ENCODE measurements at regions not wholly inside any gene's neighbourhood (a gene's known extent, or its start where the extent isn't known, plus 50 kb on each side); places are given as distances from the start of the nearest gene placed in this dataset.

GRCh38 chr1:227466039-227466645 lies 97.2 kb upstream of the ZNF678 start:
- H3K27me3 ChIP-seq (ENCODE audit: insufficient read depth, low read depth, low read length): no peaks in the 10 kb centered on the region
- TF ChIP-seq EP300 (conservative IDR thresholded peaks at IDR 0.05; ENCODE audit: poor library complexity, severe bottlenecking) (no peak), CTCF (IDR thresholded peaks at IDR 0.05; ENCODE audit: poor library complexity, severe bottlenecking) (no peak), RAD21 (conservative IDR thresholded peaks at IDR 0.05) (no peak), REST (IDR thresholded peaks at IDR 0.05; ENCODE audit: borderline replicate concordance) (no peak), EZH2 (IDR thresholded peaks at IDR 0.05; ENCODE audit: borderline replicate concordance, insufficient read depth, low read length, poor library complexity, severe bottlenecking) (no peak), TAF1 (IDR thresholded peaks at IDR 0.05; ENCODE audit: low read depth) (no peak), SMC3 (conservative IDR thresholded peaks at IDR 0.05; ENCODE audit: poor library complexity) (no peak), MXI1 (conservative IDR thresholded peaks at IDR 0.05; ENCODE audit: poor library complexity, severe bottlenecking) (no peak), POLR2AphosphoS5 (IDR thresholded peaks at IDR 0.05) (no peak)
- H3K4me3 ChIP-seq (ENCODE audit: low read length): no peak overlapping the region
- no peak overlapping the region for H3K27ac ChIP-seq (ENCODE audit: low read length)
- H3K9me3 ChIP-seq (ENCODE audit: low read length): no peaks in the 10 kb centered on the region
- no peaks in the 10 kb centered on the region for H3F3A ChIP-seq (ENCODE audit: insufficient read depth, low read length, poor library complexity, severe bottlenecking)
- H3K9me2 ChIP-seq (ENCODE audit: insufficient read depth, low read length): no peaks in the 10 kb centered on the region
- H3K79me2 ChIP-seq (replicated peaks; ENCODE audit: insufficient read depth, low read length): no peaks in the 10 kb centered on the region
- no peak overlapping the region for H2AFZ ChIP-seq (ENCODE audit: low read depth, low read length)
- no peak overlapping the region for H3K4me2 ChIP-seq (ENCODE audit: low read length)
- no peaks in the 10 kb centered on the region for H4K20me1 ChIP-seq (ENCODE audit: insufficient read depth)
- no peaks in the 10 kb centered on the region for H3K36me3 ChIP-seq (ENCODE audit: insufficient read depth, low read length)
- no peak overlapping the region for H3K9ac ChIP-seq (ENCODE audit: low read length)

- Histone ChIP-seq H3K27me3 (ENCODE audit: insufficient read depth, low read depth, low read length) (no peaks in the 10 kb centered on the region), H3K27ac (ENCODE audit: low read length) (no peak overlapping the region), H3K9me3 (ENCODE audit: low read length) (no peaks in the 10 kb centered on the region), H3K4me2 (ENCODE audit: low read length) (no peak overlapping the region), H3K9me2 (ENCODE audit: insufficient read depth, low read length) (no peaks in the 10 kb centered on the region), H3K79me2 (replicated peaks; ENCODE audit: insufficient read depth, low read length) (no peaks in the 10 kb centered on the region), H4K20me1 (ENCODE audit: insufficient read depth) (no peaks in the 10 kb centered on the region), H3K36me3 (ENCODE audit: insufficient read depth, low read length) (no peaks in the 10 kb centered on the region), H2AFZ (ENCODE audit: low read depth, low read length) (no peak overlapping the region), H3K4me3 (ENCODE audit: low read length) (no peak overlapping the region), H3K9ac (ENCODE audit: low read length) (no peak overlapping the region), H3F3A (ENCODE audit: insufficient read depth, low read length, poor library complexity, severe bottlenecking) (no peaks in the 10 kb centered on the region)
- TF ChIP-seq MXI1 (conservative IDR thresholded peaks at IDR 0.05; ENCODE audit: poor library complexity, severe bottlenecking) (no peak), REST (IDR thresholded peaks at IDR 0.05; ENCODE audit: borderline replicate concordance) (no peak), POLR2AphosphoS5 (IDR thresholded peaks at IDR 0.05) (no peak), CTCF (IDR thresholded peaks at IDR 0.05; ENCODE audit: poor library complexity, severe bottlenecking) (no peak), SMC3 (conservative IDR thresholded peaks at IDR 0.05; ENCODE audit: poor library complexity) (no peak), RAD21 (conservative IDR thresholded peaks at IDR 0.05) (no peak), EP300 (conservative IDR thresholded peaks at IDR 0.05; ENCODE audit: poor library complexity, severe bottlenecking) (no peak), TAF1 (IDR thresholded peaks at IDR 0.05; ENCODE audit: low read depth) (no peak), EZH2 (IDR thresholded peaks at IDR 0.05; ENCODE audit: borderline replicate concordance, insufficient read depth, low read length, poor library complexity, severe bottlenecking) (no peak)
Observed at GRCh38 chr1:227465256-227465655, 98.1 kb upstream of the ZNF678 start.

Measured in neural cell (in vitro differentiated cells).